ENCODE measurements at regions not wholly inside any gene's neighbourhood (a gene's known extent, or its start where the extent isn't known, plus 50 kb on each side); places are given as distances from the start of the nearest gene placed in this dataset.

GRCh38 chr9:126162611-126163381 is 163.8 kb upstream of the MVB12B start:
- TF ChIP-seq SIN3A (IDR thresholded peaks at IDR 0.05; ENCODE audit: borderline replicate concordance, insufficient read depth, low read length) (no peak), TAF1 (IDR thresholded peaks at IDR 0.05; ENCODE audit: borderline replicate concordance, insufficient read depth, low read length) (no peak), REST (IDR thresholded peaks at IDR 0.05; ENCODE audit: insufficient read depth in 1 of 2, low read depth in 2 of 2, low read length in 2 of 2) (no peak), FOXP2 (optimal IDR thresholded peaks at IDR 0.05; ENCODE audit: borderline replicate concordance, extremely low read depth, extremely low read length, insufficient read depth) (no peak), POLR2AphosphoS5 (IDR thresholded peaks at IDR 0.05; ENCODE audit: low read depth, low read length) (no peak)

- TF ChIP-seq TAF1 (IDR thresholded peaks at IDR 0.05; ENCODE audit: borderline replicate concordance, insufficient read depth, low read length) (no peak), FOXP2 (optimal IDR thresholded peaks at IDR 0.05; ENCODE audit: borderline replicate concordance, extremely low read depth, extremely low read length, insufficient read depth) (no peak), SIN3A (IDR thresholded peaks at IDR 0.05; ENCODE audit: borderline replicate concordance, insufficient read depth, low read length) (no peak), POLR2AphosphoS5 (IDR thresholded peaks at IDR 0.05; ENCODE audit: low read depth, low read length) (no peak), REST (IDR thresholded peaks at IDR 0.05; ENCODE audit: insufficient read depth in 1 of 2, low read depth in 2 of 2, low read length in 2 of 2) (no peak)
Observed at GRCh38 chr9:126164796-126165525, 161.7 kb upstream of the MVB12B start.

- TF ChIP-seq POLR2AphosphoS5 (IDR thresholded peaks at IDR 0.05; ENCODE audit: low read depth, low read length) (no peak), SIN3A (IDR thresholded peaks at IDR 0.05; ENCODE audit: borderline replicate concordance, insufficient read depth, low read length) (no peak), FOXP2 (optimal IDR thresholded peaks at IDR 0.05; ENCODE audit: borderline replicate concordance, extremely low read depth, extremely low read length, insufficient read depth) (no peak), TAF1 (IDR thresholded peaks at IDR 0.05; ENCODE audit: borderline replicate concordance, insufficient read depth, low read length) (no peak), REST (IDR thresholded peaks at IDR 0.05; ENCODE audit: insufficient read depth in 1 of 2, low read depth in 2 of 2, low read length in 2 of 2) (no peak)
Observed at GRCh38 chr9:126165755-126166154, 160.9 kb upstream of the MVB12B start.

- TF ChIP-seq FOXP2 (optimal IDR thresholded peaks at IDR 0.05; ENCODE audit: borderline replicate concordance, extremely low read depth, extremely low read length, insufficient read depth) (no peak), SIN3A (IDR thresholded peaks at IDR 0.05; ENCODE audit: borderline replicate concordance, insufficient read depth, low read length) (no peak), POLR2AphosphoS5 (IDR thresholded peaks at IDR 0.05; ENCODE audit: low read depth, low read length) (no peak), TAF1 (IDR thresholded peaks at IDR 0.05; ENCODE audit: borderline replicate concordance, insufficient read depth, low read length) (no peak), REST (IDR thresholded peaks at IDR 0.05; ENCODE audit: insufficient read depth in 1 of 2, low read depth in 2 of 2, low read length in 2 of 2) (no peak)
Observed at GRCh38 chr9:126166291-126166690, 160.3 kb upstream of the MVB12B start.

Data from PFSK-1 (cell line).